PC-9 (cell line): ENCODE measurements at regions not wholly inside any gene's neighbourhood (a gene's known extent, or its start where the extent isn't known, plus 50 kb on each side); places are given as distances from the start of the nearest gene placed in this dataset.

Experiments
- BruUV-seq: library from RNA; stranded (reverse); fragments of 400-500 nt; replicated peaks from 2 replicates; lab custom pipeline; 2021; lab: Mats Ljungman, UMichigan
- CTCF ChIA-PET: fragments of 300-600 bp; sonication (Branson Sonifier 250); formaldehyde crosslinking; loops from one replicate; lab custom pipeline; 2022; ENCODE audit warnings: antibody characterized with exemption; lab: Charles Lee
- POLR2A ChIA-PET: fragments of 300-600 bp; sonication (Branson Sonifier 250); formaldehyde crosslinking; loops from one replicate; lab custom pipeline; 2022; ENCODE audit warnings: antibody characterized with exemption; ENCODE audit not compliant: unreplicated experiment; lab: Charles Lee
- DNase-seq, 2 experiments: peaks; one replicate each; pipeline versions ENCODE4 v3.0.0 to v3.0.0-alpha.2; 2015 to 2022; ENCODE audit warnings: mixed read lengths in 1 of 2
- H2AFZ ChIP-seq: fragments of 200-600 bp; sonication (generic); 2 replicates; pipeline ENCODE4 v1.8.1; 2017; ENCODE audit warnings: antibody characterized with exemption
- H3F3A ChIP-seq: fragments of 200-600 bp; sonication (generic); 2 replicates; pipeline ENCODE4 v1.8.1; 2017; ENCODE audit warnings: antibody characterized with exemption, mild to moderate bottlenecking, low read depth; ENCODE audit not compliant: insufficient read depth
- H3K27ac ChIP-seq: fragments of 200-600 bp; sonication (generic); 2 replicates; pipeline ENCODE4 v1.6.1; 2016; ENCODE audit warnings: mixed run types
- H3K27me3 ChIP-seq: fragments of 200-600 bp; sonication (generic); 2 replicates; pipeline ENCODE4 v1.6.1; 2016; ENCODE audit warnings: low read depth, mixed run types; ENCODE audit not compliant: insufficient read depth
- H3K36me3 ChIP-seq: fragments of 200-600 bp; sonication (generic); 2 replicates; pipeline ENCODE4 v1.6.1; 2016; ENCODE audit warnings: low read depth, mixed run types
- H3K4me1 ChIP-seq: fragments of 200-600 bp; sonication (generic); replicated peaks from 2 replicates; pipeline ENCODE4 v1.6.1; 2016; ENCODE audit warnings: mixed run types; ENCODE audit not compliant: insufficient read depth
- H3K4me2 ChIP-seq: fragments of 200-600 bp; sonication (generic); 2 replicates; pipeline ENCODE4 v1.6.1; 2017; ENCODE audit warnings: mixed run types
- H3K4me3 ChIP-seq: fragments of 200-600 bp; sonication (generic); 2 replicates; pipeline ENCODE4 v1.6.1; 2016; ENCODE audit warnings: mixed run types
- H3K79me2 ChIP-seq: fragments of 200-600 bp; sonication (generic); 2 replicates; pipeline ENCODE4 v1.6.1; 2017; ENCODE audit warnings: low read depth, mixed run types
- H3K9me2 ChIP-seq: fragments of 200-600 bp; sonication (generic); 2 replicates; pipeline ENCODE4 v1.8.1; 2017; ENCODE audit warnings: mild to moderate bottlenecking; ENCODE audit not compliant: insufficient read depth
- H3K9me3 ChIP-seq: fragments of 200-600 bp; sonication (generic); 2 replicates; pipeline ENCODE4 v1.8.1; 2016; ENCODE audit warnings: low read depth; ENCODE audit not compliant: insufficient read depth
- H4K20me1 ChIP-seq: fragments of 200-600 bp; sonication (generic); 2 replicates; pipeline ENCODE4 v1.8.1; 2017; ENCODE audit not compliant: insufficient read depth
- CTCF ChIP-seq: fragments of 200-600 bp; sonication (generic); conservative IDR thresholded peaks from 2 replicates; pipeline ENCODE4 v1.6.1; 2017; ENCODE audit warnings: mixed run types, antibody characterized with exemption, mild to moderate bottlenecking, moderate library complexity
- EZH2 ChIP-seq: fragments of 200-600 bp; sonication (generic); IDR thresholded peaks from 2 replicates; pipeline ENCODE4 v1.8.0; 2017; ENCODE audit warnings: antibody characterized with exemption, low read depth
- intact Hi-C: fragments of 100-400 bp; cut with micrococcal nuclease; formaldehyde crosslinking; loops from one replicate; pipeline ENCODE4 v1.10.0; 2022; ENCODE audit not compliant: unreplicated experiment

- H3K27me3 ChIP-seq = no peaks in the 10 kb centered on the region
- no TSS peak for BruUV-seq
- no peak overlapping the region for H3K27ac ChIP-seq
- no peak overlapping the region for H3K4me3 ChIP-seq
- 0 out of 2 replicates have a peak, but pooled peaks cover 5% of the 10 kb centered on the region for H3K9me3 ChIP-seq
- ChIA-PET POLR2A (no interaction called here), CTCF (no interaction called here)
- peaks cover 4% of the 10 kb centered on the region; the same call in 1 of the 2 replicates for H3K9me2 ChIP-seq
- H3K4me1 ChIP-seq = no peaks in the 10 kb centered on the region
- H4K20me1 ChIP-seq = no peaks in the 10 kb centered on the region
- TF ChIP-seq CTCF (no peak), EZH2 (no peak)
- intact Hi-C loops = no loop called here
- H3K36me3 ChIP-seq = no peaks in the 10 kb centered on the region
- no peak overlapping the region for H2AFZ ChIP-seq
- no peak overlapping the region for H3K4me2 ChIP-seq
- no peaks in the 10 kb centered on the region for H3K79me2 ChIP-seq
- no peaks in the 10 kb centered on the region for H3F3A ChIP-seq
- no peak for DNase-seq
Observed at GRCh38 chr6:104240865-104241264, 618.9 kb downstream of the HACE1 start.

DNA sequence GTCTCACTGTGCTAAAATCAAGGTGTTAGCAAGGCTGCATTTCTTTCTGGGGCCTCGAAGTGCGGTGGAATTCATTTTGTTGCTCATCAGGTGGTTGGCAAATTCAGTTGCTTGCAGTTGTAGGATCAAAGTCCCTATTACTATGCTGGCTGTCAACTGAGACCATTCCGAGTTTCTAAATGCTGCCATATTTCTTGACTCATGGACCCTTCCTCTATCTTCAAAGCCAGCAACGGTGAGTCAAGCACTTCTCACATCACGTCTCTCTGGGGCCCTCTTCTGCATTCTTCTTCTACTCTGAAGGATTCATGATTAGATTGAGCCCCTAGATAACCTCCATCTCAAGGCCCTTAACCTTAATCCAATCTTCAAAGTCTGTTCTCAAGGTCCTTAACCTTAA, 619.7 kb downstream of the HACE1 start:
- no peaks in the 10 kb centered on the region for H3K79me2 ChIP-seq
- BruUV-seq = no TSS peak
- CTCF ChIA-PET = no interaction called here
- peaks cover 4% of the 10 kb centered on the region; the same call in 1 of the 2 replicates for H3K9me2 ChIP-seq
- no peak overlapping the region for H3K4me3 ChIP-seq
- H3F3A ChIP-seq = no peaks in the 10 kb centered on the region
- H3K4me2 ChIP-seq = no peak overlapping the region
- H2AFZ ChIP-seq = no peak overlapping the region
- intact Hi-C loops = no loop called here
- POLR2A ChIA-PET = no interaction called here
- H3K36me3 ChIP-seq = no peaks in the 10 kb centered on the region
- TF ChIP-seq EZH2 = no peak
- TF ChIP-seq CTCF = no peak
- no peaks in the 10 kb centered on the region for H4K20me1 ChIP-seq
- H3K27me3 ChIP-seq = no peaks in the 10 kb centered on the region
- no peak overlapping the region for H3K27ac ChIP-seq
- no peak for DNase-seq
- H3K9me3 ChIP-seq = 0 out of 2 replicates have a peak, but pooled peaks cover 5% of the 10 kb centered on the region
- H3K4me1 ChIP-seq = no peaks in the 10 kb centered on the region

DNA sequence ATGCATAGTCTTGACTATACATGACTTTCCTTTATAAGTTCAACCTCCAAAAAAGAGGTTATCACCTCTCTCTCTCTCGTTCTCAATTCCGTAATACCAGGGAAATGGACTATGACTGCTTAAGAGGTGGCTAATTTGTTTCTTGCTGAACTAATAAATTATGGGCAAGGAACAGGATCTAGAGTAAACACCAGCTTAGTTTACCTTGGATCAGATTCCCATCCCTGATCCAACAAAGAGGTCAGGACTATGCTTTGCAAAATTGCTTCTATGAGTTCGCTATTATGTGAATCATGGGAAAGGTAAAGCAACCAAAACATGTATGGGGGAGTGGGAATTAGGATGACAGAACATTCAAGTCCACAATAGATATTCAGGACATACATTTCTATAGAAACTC, 630.7 kb downstream of the HACE1 start:
- Histone ChIP-seq H3F3A (peaks cover 8% of the 10 kb centered on the region; the same call in 1 of the 2 replicates), H3K4me2 (no peak overlapping the region), H3K27ac (no peak overlapping the region), H3K27me3 (no peaks in the 10 kb centered on the region), H3K36me3 (no peaks in the 10 kb centered on the region), H3K9me3 (no peaks in the 10 kb centered on the region), H2AFZ (no peak overlapping the region), H4K20me1 (no peaks in the 10 kb centered on the region), H3K9me2 (no peaks in the 10 kb centered on the region), H3K4me3 (no peak overlapping the region), H3K4me1 (peaks cover 15% of the 10 kb centered on the region), H3K79me2 (no peaks in the 10 kb centered on the region)
- BruUV-seq = no TSS peak
- intact Hi-C loops = no loop called here
- DNase-seq = peak in 1 of 2 experiments; percentile 42
- TF ChIP-seq CTCF (no peak), EZH2 (no peak)
- ChIA-PET CTCF (no interaction called here), POLR2A (no interaction called here)
